ENCODE measurements at regions not wholly inside any gene's neighbourhood (a gene's known extent, or its start where the extent isn't known, plus 50 kb on each side); places are given as distances from the start of the nearest gene placed in this dataset.

DNA sequence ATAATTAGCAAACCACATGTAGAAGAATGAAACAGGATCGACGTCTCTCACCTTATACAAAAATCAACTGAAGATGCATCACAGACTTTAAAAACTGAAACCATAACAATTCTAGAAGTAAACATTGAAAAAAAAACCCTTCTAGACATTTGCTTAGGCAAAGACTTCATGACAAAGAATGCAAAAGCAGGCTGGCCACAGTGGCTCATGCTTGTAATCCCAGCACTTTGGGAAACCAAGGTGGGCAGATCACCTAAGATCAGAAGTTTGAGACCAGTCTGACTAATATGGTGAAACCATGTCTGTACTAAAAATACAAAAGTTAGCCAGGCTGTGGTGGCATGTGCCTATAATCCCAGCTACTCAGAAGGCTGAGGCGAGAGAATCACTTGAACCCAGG lies 1351.7 kb downstream of the MRPL39 start:
- TF ChIP-seq POLR2A (IDR thresholded peaks at IDR 0.05), result no peak
- TF ChIP-seq, protein P1, sequence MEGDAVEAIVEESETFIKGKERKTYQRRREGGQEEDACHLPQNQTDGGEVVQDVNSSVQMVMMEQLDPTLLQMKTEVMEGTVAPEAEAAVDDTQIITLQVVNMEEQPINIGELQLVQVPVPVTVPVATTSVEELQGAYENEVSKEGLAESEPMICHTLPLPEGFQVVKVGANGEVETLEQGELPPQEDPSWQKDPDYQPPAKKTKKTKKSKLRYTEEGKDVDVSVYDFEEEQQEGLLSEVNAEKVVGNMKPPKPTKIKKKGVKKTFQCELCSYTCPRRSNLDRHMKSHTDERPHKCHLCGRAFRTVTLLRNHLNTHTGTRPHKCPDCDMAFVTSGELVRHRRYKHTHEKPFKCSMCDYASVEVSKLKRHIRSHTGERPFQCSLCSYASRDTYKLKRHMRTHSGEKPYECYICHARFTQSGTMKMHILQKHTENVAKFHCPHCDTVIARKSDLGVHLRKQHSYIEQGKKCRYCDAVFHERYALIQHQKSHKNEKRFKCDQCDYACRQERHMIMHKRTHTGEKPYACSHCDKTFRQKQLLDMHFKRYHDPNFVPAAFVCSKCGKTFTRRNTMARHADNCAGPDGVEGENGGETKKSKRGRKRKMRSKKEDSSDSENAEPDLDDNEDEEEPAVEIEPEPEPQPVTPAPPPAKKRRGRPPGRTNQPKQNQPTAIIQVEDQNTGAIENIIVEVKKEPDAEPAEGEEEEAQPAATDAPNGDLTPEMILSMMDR (IDR thresholded peaks at IDR 0.05), result no peak

Data from transverse colon (tissue), 3 donors.